Liver (tissue), 8 donors: ENCODE measurements at regions not wholly inside any gene's neighbourhood (a gene's known extent, or its start where the extent isn't known, plus 50 kb on each side); places are given as distances from the start of the nearest gene placed in this dataset.

Source experiments
- DNase-seq: peaks from one replicate; pipeline ENCODE4 v3.0.0-alpha.2; 2017; ENCODE audit warnings: low spot score
- H3K27ac ChIP-seq, 2 donors: one replicate each; pipeline ENCODE4 v1.7.0; 2013; ENCODE audit warnings: inconsistent platforms in 2 of 2, low read length in 2 of 2, control low read depth in 1 of 2, low read depth in 1 of 2, mild to moderate bottlenecking in 1 of 2
- H3K27me3 ChIP-seq, 4 donors: one replicate each; pipeline versions ENCODE4 v1.6.1 to v1.7.0; 2013; ENCODE audit warnings: low read length in 3 of 4, inconsistent platforms in 1 of 4, mild to moderate bottlenecking in 1 of 4, moderate library complexity in 1 of 4; ENCODE audit not compliant: control insufficient read depth in 4 of 4, insufficient read depth in 4 of 4
- H3K36me3 ChIP-seq, 4 donors: one replicate each; pipeline versions ENCODE4 v1.6.1 to v1.7.0; 2013; ENCODE audit warnings: low read length in 3 of 4, mild to moderate bottlenecking in 3 of 4, low read depth in 1 of 4, moderate library complexity in 1 of 4; ENCODE audit not compliant: control insufficient read depth in 4 of 4, insufficient read depth in 3 of 4
- H3K4me1 ChIP-seq, 4 donors: one replicate each; pipeline versions ENCODE4 v1.6.1 to v1.7.0; 2013; ENCODE audit warnings: low read length in 3 of 4, mild to moderate bottlenecking in 3 of 4, moderate library complexity in 1 of 4; ENCODE audit not compliant: control insufficient read depth in 4 of 4, insufficient read depth in 4 of 4
- H3K4me3 ChIP-seq, 3 donors: one replicate each; pipeline versions ENCODE4 v1.6.1 to v1.7.0; 2013; ENCODE audit warnings: low read length in 3 of 3, control low read depth in 1 of 3, low read depth in 1 of 3, mild to moderate bottlenecking in 1 of 3
- H3K9ac ChIP-seq, 2 donors: one replicate each; pipeline ENCODE4 v1.7.0; 2013; ENCODE audit warnings: low read length in 2 of 2, mild to moderate bottlenecking in 2 of 2, moderate library complexity in 2 of 2, control low read depth in 1 of 2, low read depth in 1 of 2
- H3K9me3 ChIP-seq, 4 donors: one replicate each; pipeline versions ENCODE4 v1.6.1 to v1.7.0; 2013; ENCODE audit warnings: low read length in 3 of 4; ENCODE audit not compliant: control insufficient read depth in 4 of 4
- CTCF ChIP-seq: fragments of 150-350 bp; IDR thresholded peaks from 2 replicates; pipeline ENCODE4 v1.5.1; 2017; ENCODE audit warnings: improper control_type of control experiment, low read depth, low read length; ENCODE audit not compliant: missing input control
- EGR1 ChIP-seq, 2 donors: IDR thresholded peaks; 2 replicates each; pipeline ENCODE4 v1.6.1; 2016 to 2018; ENCODE audit warnings: antibody characterized with exemption in 2 of 2, low read depth in 2 of 2
- FOXA1 ChIP-seq: IDR thresholded peaks from 2 replicates; pipeline ENCODE4 v1.6.1; 2016; ENCODE audit warnings: antibody characterized with exemption
- FOXA2 ChIP-seq: IDR thresholded peaks from 2 replicates; pipeline ENCODE4 v1.6.1; 2016; ENCODE audit warnings: antibody characterized with exemption
- HNF4A ChIP-seq, 2 donors: conservative IDR thresholded peaks; 2 replicates each; pipeline ENCODE4 v1.6.1; 2016; ENCODE audit warnings: antibody characterized with exemption in 2 of 2, mild to moderate bottlenecking in 2 of 2
- JUND ChIP-seq, 2 donors: IDR thresholded peaks; 2 replicates each; pipeline ENCODE4 v1.6.1; 2016; ENCODE audit warnings: antibody characterized with exemption in 2 of 2
- MAX ChIP-seq: IDR thresholded peaks from 2 replicates; pipeline ENCODE4 v1.6.1; 2016; ENCODE audit warnings: antibody characterized with exemption
- NR2F2 ChIP-seq: IDR thresholded peaks from 2 replicates; pipeline ENCODE4 v1.6.1; 2016; ENCODE audit warnings: antibody characterized with exemption
- RAD21 ChIP-seq, 2 donors: IDR thresholded peaks; 2 replicates each; pipeline ENCODE4 v1.6.1; 2016; ENCODE audit warnings: antibody characterized with exemption in 2 of 2, mild to moderate bottlenecking in 2 of 2
- REST ChIP-seq: IDR thresholded peaks from 2 replicates; pipeline ENCODE4 v1.6.1; 2016; ENCODE audit warnings: antibody characterized with exemption, mild to moderate bottlenecking
- TAF1 ChIP-seq: conservative IDR thresholded peaks from 2 replicates; pipeline ENCODE4 v1.6.1; 2016; ENCODE audit warnings: antibody characterized with exemption, mild to moderate bottlenecking
- YY1 ChIP-seq: IDR thresholded peaks from 2 replicates; pipeline ENCODE4 v1.6.1; 2016; ENCODE audit warnings: antibody characterized with exemption, mild to moderate bottlenecking
- ZBTB33 ChIP-seq: IDR thresholded peaks from 2 replicates; pipeline ENCODE4 v1.6.1; 2016; ENCODE audit warnings: antibody characterized with exemption
- WGBS: extraction: QIAGEN DNeasy Blood & Tissue Kit; methylation state at CpG from one replicate; pipeline ENCODE4 v1.1.7; 2013; 5-methylcytosine and 5-hydroxymethylcytosine counted together
- donor health status: healthy.
- donor health status: healthy.
- donor health status: healthy.
- donor health status: healthy.
- donor health status: healthy.

GRCh38 chr14:89476354-89476896 is 59.4 kb upstream of the FOXN3 start:
- no peaks in the 10 kb centered on the region for H3K27me3 ChIP-seq
- TF ChIP-seq HNF4A (conservative IDR thresholded peaks at IDR 0.05) (no peak), TAF1 (no peak), FOXA2 (no peak)
- H3K9ac ChIP-seq: no peak overlapping the region
- H3K9me3 ChIP-seq: no peaks in the 10 kb centered on the region
- no peak overlapping the region for H3K4me3 ChIP-seq
- H3K4me1 ChIP-seq: peaks cover 0 to 5% (median 2%) of the 10 kb centered on the region in 4 donors
- no peak for DNase-seq
- no peak overlapping the region for H3K27ac ChIP-seq
- H3K36me3 ChIP-seq: no peaks in the 10 kb centered on the region
- 92% methylated on average over 10 of the region's 10 CpGs for WGBS

- H3K9me3 ChIP-seq: no peaks in the 10 kb centered on the region
- H3K27ac ChIP-seq: no peak overlapping the region
- no peak for DNase-seq
- peaks cover 0 to 11% (median 5%) of the 10 kb centered on the region in 4 donors for H3K4me1 ChIP-seq
- H3K27me3 ChIP-seq: no peaks in the 10 kb centered on the region
- no peak overlapping the region for H3K4me3 ChIP-seq
- no peak for TF ChIP-seq REST
- no peak overlapping the region for H3K9ac ChIP-seq
- H3K36me3 ChIP-seq: no peaks in the 10 kb centered on the region
- WGBS: 48% methylated on average over 4 of the region's 4 CpGs
Measured at GRCh38 chr14:89474464-89474863, 57.4 kb upstream of the FOXN3 start.

- no peak for TF ChIP-seq RAD21 (IDR thresholded peaks at IDR 0.05)
- no peak for TF ChIP-seq MAX
- no peak for TF ChIP-seq ZBTB33
- no peak for TF ChIP-seq FOXA1
- no peak for TF ChIP-seq YY1
- no peak for TF ChIP-seq FOXA2
- TF ChIP-seq EGR1 (IDR thresholded peaks at IDR 0.05; ENCODE audit: low read depth in 2 of 2): no peak
- no peak for TF ChIP-seq CTCF
- no peak for TF ChIP-seq TAF1
- no peak for TF ChIP-seq REST
- no peak for TF ChIP-seq NR2F2
- TF ChIP-seq JUND (IDR thresholded peaks at IDR 0.05): no peak
- TF ChIP-seq HNF4A (conservative IDR thresholded peaks at IDR 0.05): no peak
- WGBS: 91% methylated on average over 2 of the region's 2 CpGs
Measured at GRCh38 chr14:89473989-89474388, 57.0 kb upstream of the FOXN3 start.

More at GRCh38 chr14:89473989-89474388, 57.0 kb upstream of the FOXN3 start:
- Histone ChIP-seq H3K4me3 (no peak overlapping the region), H3K9me3 (no peaks in the 10 kb centered on the region), H3K36me3 (no peaks in the 10 kb centered on the region), H3K4me1 (peaks cover 0 to 11% (median 5%) of the 10 kb centered on the region in 4 donors), H3K27ac (no peak overlapping the region), H3K27me3 (no peaks in the 10 kb centered on the region), H3K9ac (no peak overlapping the region)
- DNase-seq: no peak
